Neural progenitor cell (in vitro differentiated cells): ENCODE measurements at regions not wholly inside any gene's neighbourhood (a gene's known extent, or its start where the extent isn't known, plus 50 kb on each side); places are given as distances from the start of the nearest gene placed in this dataset.

ENCODE experiments used
- DNase-seq: peaks from one replicate; pipeline ENCODE4 v3.0.0-alpha.2; 2016; ENCODE audit warnings: low spot score
- H2AFZ ChIP-seq: fragments of 200-600 bp; sonication (generic); replicated peaks from 2 replicates; pipeline ENCODE4 v1.6.1; 2016; ENCODE audit warnings: antibody characterized with exemption
- H3F3A ChIP-seq: fragments of 200-600 bp; sonication (generic); 2 replicates; pipeline ENCODE4 v1.6.1; 2016; ENCODE audit warnings: antibody characterized with exemption, low read depth
- H3K27ac ChIP-seq: fragments of 200-600 bp; sonication (generic); 2 replicates; pipeline ENCODE4 v1.5.1; 2016; ENCODE audit warnings: mild to moderate bottlenecking
- H3K27me3 ChIP-seq: fragments of 200-600 bp; sonication (generic); 2 replicates; pipeline ENCODE4 v1.6.1; 2016; ENCODE audit warnings: mild to moderate bottlenecking, moderate library complexity
- H3K36me3 ChIP-seq: fragments of 200-600 bp; sonication (generic); 2 replicates; pipeline ENCODE4 v1.5.1; 2016
- H3K4me1 ChIP-seq: fragments of 200-600 bp; sonication (generic); 2 replicates; pipeline ENCODE4 v1.6.1; 2016; ENCODE audit warnings: mixed run types
- H3K4me2 ChIP-seq: fragments of 200-600 bp; sonication (generic); 2 replicates; pipeline ENCODE4 v1.6.1; 2016
- H3K4me3 ChIP-seq: fragments of 200-600 bp; sonication (generic); 2 replicates; pipeline ENCODE4 v1.5.1; 2016
- H3K79me2 ChIP-seq: fragments of 200-600 bp; sonication (generic); 2 replicates; pipeline ENCODE4 v1.6.1; 2016; ENCODE audit warnings: low read depth
- H3K9ac ChIP-seq: fragments of 200-600 bp; sonication (generic); 2 replicates; pipeline ENCODE4 v1.6.1; 2016
- H3K9me3 ChIP-seq: fragments of 200-600 bp; sonication (generic); 2 replicates; pipeline ENCODE4 v1.5.1; 2016; ENCODE audit warnings: low read depth
- H4K20me1 ChIP-seq: fragments of 200-600 bp; sonication (generic); 2 replicates; pipeline ENCODE4 v1.6.1; 2016; ENCODE audit warnings: low read depth
- H3K27ac Mint-ChIP-seq: 3 replicates; pipeline ENCODE4 v1.8.0; 2021; ENCODE audit warnings: mixed read lengths
- H3K27me3 Mint-ChIP-seq: 2 replicates; pipeline ENCODE4 v1.8.0; 2022; ENCODE audit warnings: low read depth, mild to moderate bottlenecking, inconsistent platforms, moderate library complexity, mixed read lengths; ENCODE audit not compliant: insufficient read depth
- H3K36me3 Mint-ChIP-seq: 3 replicates; pipeline ENCODE4 v1.8.0; 2021; ENCODE audit warnings: mixed read lengths
- H3K4me1 Mint-ChIP-seq: 3 replicates; pipeline ENCODE4 v1.8.0; 2021; ENCODE audit warnings: mixed read lengths
- H3K4me3 Mint-ChIP-seq: 3 replicates; pipeline ENCODE4 v1.8.0; 2021; ENCODE audit warnings: mild to moderate bottlenecking, moderate library complexity, mixed read lengths
- H3K9me3 Mint-ChIP-seq: 3 replicates; pipeline ENCODE4 v1.8.0; 2020; ENCODE audit warnings: mixed read lengths
- EZH2 ChIP-seq: fragments of 200-600 bp; sonication (generic); IDR thresholded peaks from 2 replicates; pipeline ENCODE4 v1.6.1; 2017; ENCODE audit warnings: antibody characterized with exemption, mild to moderate bottlenecking, moderate library complexity
- EZH2phosphoT487 ChIP-seq: fragments of 200-600 bp; sonication (generic); IDR thresholded peaks from 2 replicates; pipeline ENCODE4 v1.6.1; 2017; ENCODE audit warnings: antibody characterized with exemption
- TF ChIP-seq, protein P1 (sequence below): fragments of 200-600 bp; sonication (generic); IDR thresholded peaks from 2 replicates; pipeline ENCODE4 v1.5.1; 2017; ENCODE audit warnings: antibody characterized with exemption, mild to moderate bottlenecking

DNA sequence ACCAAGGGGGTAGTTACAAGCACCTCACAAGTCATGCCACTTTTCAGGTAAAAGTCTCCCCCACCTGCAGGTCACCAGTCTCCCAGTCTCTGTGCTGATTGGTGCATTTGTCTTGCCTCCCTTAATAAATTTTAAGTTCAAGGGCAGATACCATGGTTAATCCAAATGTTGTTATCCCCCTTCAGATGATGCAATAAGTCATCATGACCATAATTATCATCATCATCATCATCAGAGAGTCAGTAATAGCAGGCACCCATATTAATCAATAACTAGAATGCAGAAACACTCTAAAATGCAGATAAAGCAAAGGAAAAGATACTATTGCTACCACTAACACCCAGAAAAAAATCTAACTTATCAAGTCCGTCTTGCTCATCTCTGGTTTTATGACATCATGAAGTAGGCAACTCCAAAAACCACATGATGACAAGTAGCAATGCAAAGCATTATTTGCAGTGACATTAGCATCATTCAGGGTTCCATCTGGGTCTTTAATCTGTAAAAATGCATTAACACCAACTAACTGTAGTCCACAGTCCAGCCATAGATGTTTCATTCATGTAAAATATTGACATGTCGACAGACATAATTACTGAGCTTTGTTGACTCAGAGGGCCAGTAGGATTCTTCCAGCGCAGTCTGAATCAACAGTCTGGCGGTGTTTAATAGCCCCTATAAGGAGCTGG lies 492.0 kb upstream of the RUNX1 start:
- no peak overlapping the region for H3K4me3 Mint-ChIP-seq
- H2AFZ ChIP-seq: no peak overlapping the region
- no peaks in the 10 kb centered on the region for H3K4me1 Mint-ChIP-seq
- H3K9ac ChIP-seq: no peak overlapping the region
- TF ChIP-seq EZH2phosphoT487 (no peak), EZH2 (no peak)
- TF ChIP-seq, protein P1, sequence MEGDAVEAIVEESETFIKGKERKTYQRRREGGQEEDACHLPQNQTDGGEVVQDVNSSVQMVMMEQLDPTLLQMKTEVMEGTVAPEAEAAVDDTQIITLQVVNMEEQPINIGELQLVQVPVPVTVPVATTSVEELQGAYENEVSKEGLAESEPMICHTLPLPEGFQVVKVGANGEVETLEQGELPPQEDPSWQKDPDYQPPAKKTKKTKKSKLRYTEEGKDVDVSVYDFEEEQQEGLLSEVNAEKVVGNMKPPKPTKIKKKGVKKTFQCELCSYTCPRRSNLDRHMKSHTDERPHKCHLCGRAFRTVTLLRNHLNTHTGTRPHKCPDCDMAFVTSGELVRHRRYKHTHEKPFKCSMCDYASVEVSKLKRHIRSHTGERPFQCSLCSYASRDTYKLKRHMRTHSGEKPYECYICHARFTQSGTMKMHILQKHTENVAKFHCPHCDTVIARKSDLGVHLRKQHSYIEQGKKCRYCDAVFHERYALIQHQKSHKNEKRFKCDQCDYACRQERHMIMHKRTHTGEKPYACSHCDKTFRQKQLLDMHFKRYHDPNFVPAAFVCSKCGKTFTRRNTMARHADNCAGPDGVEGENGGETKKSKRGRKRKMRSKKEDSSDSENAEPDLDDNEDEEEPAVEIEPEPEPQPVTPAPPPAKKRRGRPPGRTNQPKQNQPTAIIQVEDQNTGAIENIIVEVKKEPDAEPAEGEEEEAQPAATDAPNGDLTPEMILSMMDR: no peak
- H3K36me3 Mint-ChIP-seq: no peaks in the 10 kb centered on the region
- no peaks in the 10 kb centered on the region for H3K4me1 ChIP-seq
- H3K27ac Mint-ChIP-seq: no peak overlapping the region
- no peaks in the 10 kb centered on the region for H4K20me1 ChIP-seq
- no peak for DNase-seq
- H3K27me3 Mint-ChIP-seq: no peaks in the 10 kb centered on the region
- no peaks in the 10 kb centered on the region for H3K36me3 ChIP-seq
- no peak overlapping the region for H3K4me2 ChIP-seq
- H3K27me3 ChIP-seq: no peaks in the 10 kb centered on the region
- no peaks in the 10 kb centered on the region for H3K79me2 ChIP-seq
- H3F3A ChIP-seq: no peaks in the 10 kb centered on the region
- H3K9me3 Mint-ChIP-seq: no peaks in the 10 kb centered on the region
- no peak overlapping the region for H3K4me3 ChIP-seq
- no peak overlapping the region for H3K27ac ChIP-seq
- no peaks in the 10 kb centered on the region for H3K9me3 ChIP-seq

DNA sequence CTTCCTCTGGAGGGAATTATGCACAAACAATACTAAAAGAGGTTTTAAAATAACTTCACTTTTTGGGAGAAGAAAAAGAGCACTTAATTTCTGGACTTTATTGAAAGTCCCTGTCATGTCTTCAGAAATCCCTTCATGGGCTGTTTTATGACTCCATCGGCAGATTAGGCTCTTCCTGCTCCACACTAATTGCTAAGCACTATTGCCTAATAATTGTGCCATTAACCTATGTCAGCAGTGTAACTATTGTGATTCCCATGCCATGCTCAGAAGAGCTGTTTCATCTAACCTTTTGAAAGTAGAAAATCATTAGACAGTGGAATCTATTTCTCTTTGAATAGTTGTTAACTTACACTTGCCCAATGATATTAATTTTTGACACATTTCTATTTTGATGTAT lies 489.3 kb upstream of the RUNX1 start:
- H2AFZ ChIP-seq: no peak overlapping the region
- no peaks in the 10 kb centered on the region for H3K36me3 Mint-ChIP-seq

DNA sequence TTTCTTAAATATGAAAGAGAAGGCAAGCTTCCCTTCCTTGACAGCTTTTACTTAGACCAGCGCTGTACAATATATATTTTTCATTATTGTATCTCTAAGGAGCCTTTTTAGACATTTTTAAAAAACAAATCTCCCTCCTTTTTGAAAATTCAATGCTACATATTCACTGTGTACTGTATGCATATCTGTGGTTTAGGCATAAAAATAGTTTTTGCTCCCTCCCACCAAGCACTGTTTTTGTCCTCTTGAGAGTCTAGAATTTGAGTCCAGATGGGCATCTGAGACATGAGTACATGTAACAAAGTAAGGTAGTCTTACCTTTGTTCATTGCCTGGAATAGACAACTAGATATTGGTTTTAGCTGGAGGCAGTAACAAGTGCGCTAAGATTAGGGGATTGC lies 488.5 kb upstream of the RUNX1 start:
- Histone ChIP-seq H3K4me1 (no peaks in the 10 kb centered on the region), H3K4me2 (no peak overlapping the region), H3F3A (no peaks in the 10 kb centered on the region), H2AFZ (no peak overlapping the region), H3K27me3 (no peaks in the 10 kb centered on the region), H3K9ac (no peak overlapping the region), H3K27ac (no peak overlapping the region), H3K79me2 (no peaks in the 10 kb centered on the region), H4K20me1 (no peaks in the 10 kb centered on the region), H3K36me3 (no peaks in the 10 kb centered on the region), H3K9me3 (no peaks in the 10 kb centered on the region), H3K4me3 (no peak overlapping the region)
- H3K4me1 Mint-ChIP-seq: no peaks in the 10 kb centered on the region
- DNase-seq: no peak
- H3K27me3 Mint-ChIP-seq: no peaks in the 10 kb centered on the region
- TF ChIP-seq, protein P1: no peak
- TF ChIP-seq EZH2: no peak
- no peak for TF ChIP-seq EZH2phosphoT487
- no peak overlapping the region for H3K27ac Mint-ChIP-seq
- no peaks in the 10 kb centered on the region for H3K9me3 Mint-ChIP-seq
- H3K36me3 Mint-ChIP-seq: no peaks in the 10 kb centered on the region
- no peak overlapping the region for H3K4me3 Mint-ChIP-seq

More for the DNA sequence above, 489.3 kb upstream of the RUNX1 start:
- H3K27me3 Mint-ChIP-seq: no peaks in the 10 kb centered on the region
- H3K4me1 Mint-ChIP-seq: no peaks in the 10 kb centered on the region
- Histone ChIP-seq H4K20me1 (no peaks in the 10 kb centered on the region), H3K4me1 (no peaks in the 10 kb centered on the region), H3K36me3 (no peaks in the 10 kb centered on the region), H3K4me2 (no peak overlapping the region), H3K4me3 (no peak overlapping the region), H3K27ac (no peak overlapping the region), H3K27me3 (no peaks in the 10 kb centered on the region), H3K79me2 (no peaks in the 10 kb centered on the region), H3K9ac (no peak overlapping the region), H3F3A (no peaks in the 10 kb centered on the region), H3K9me3 (no peaks in the 10 kb centered on the region)
- DNase-seq: no peak
- H3K4me3 Mint-ChIP-seq: no peak overlapping the region
- H3K9me3 Mint-ChIP-seq: no peaks in the 10 kb centered on the region
- TF ChIP-seq EZH2 (no peak), EZH2phosphoT487 (no peak)
- TF ChIP-seq, protein P1: no peak
- no peak overlapping the region for H3K27ac Mint-ChIP-seq
